HG02623 (cell line): ENCODE measurements at regions not wholly inside any gene's neighbourhood (a gene's known extent, or its start where the extent isn't known, plus 50 kb on each side); places are given as distances from the start of the nearest gene placed in this dataset.
"Not testable (repeated sequence)": the region's sequence is repeated elsewhere in the genome, so short reads cannot be mapped to it uniquely, and the experiment has no call there.

ENCODE experiments used
- ATAC-seq: cut with Tn5 transposase; IDR thresholded peaks from one replicate; pipeline ENCODE4 v1.9.1; 2021; ENCODE audit warnings: moderate library complexity; ENCODE audit not compliant: unreplicated experiment

- ATAC-seq, result no peak
These were observed 102.0 kb upstream of the DAZL start for GRCh38 chr3:16707260-16707659.

GRCh38 chr3:16708285-16708684 is 103.1 kb upstream of the DAZL start:
- no peak for ATAC-seq

- not testable (repeated sequence) for ATAC-seq
These were observed 106.5 kb upstream of the DAZL start for GRCh38 chr3:16711691-16712090.

DNA sequence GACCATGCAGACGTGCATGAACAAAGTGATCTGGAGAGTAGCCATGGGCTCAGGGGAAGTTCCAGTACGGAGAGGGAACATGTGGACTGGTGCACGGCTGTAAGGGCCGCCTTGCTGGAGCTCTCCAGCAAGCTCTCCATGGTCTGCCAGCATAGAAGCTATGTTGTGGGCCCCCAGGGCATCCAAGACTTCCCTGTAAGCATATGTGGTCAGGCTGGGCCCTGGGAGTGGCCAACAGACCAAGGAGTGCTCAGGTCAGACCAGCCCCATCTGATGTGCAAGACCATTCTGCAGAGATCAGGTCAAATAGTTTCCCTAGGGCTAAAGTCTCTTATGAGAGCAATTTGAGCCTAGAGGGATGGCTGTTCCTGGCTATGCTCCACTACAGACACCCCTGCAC is 110.1 kb upstream of the DAZL start:
- no peak for ATAC-seq

GRCh38 chr3:16719426-16719825 is 114.2 kb upstream of the DAZL start:
- no peak for ATAC-seq

- ATAC-seq, result no peak
These were observed 115.2 kb upstream of the DAZL start for GRCh38 chr3:16720367-16720940.

DNA sequence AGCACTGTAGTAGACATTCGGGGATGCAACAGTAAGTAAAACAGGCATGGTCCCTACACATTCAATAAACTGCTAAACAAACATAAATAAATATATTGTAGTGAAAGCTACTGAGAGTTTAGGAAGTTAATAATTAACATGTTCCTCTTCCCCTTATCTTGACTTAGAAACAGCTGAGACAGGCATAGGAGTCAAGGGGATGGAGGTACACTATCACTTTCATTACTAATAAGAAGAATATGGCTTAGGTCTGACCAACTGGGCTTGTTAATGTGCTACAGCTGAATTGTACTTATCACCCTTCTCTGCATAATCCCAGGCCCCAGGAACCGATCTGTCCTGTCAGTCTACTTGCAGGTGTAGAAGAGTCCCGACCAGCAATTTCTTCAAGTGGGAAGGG is 116.3 kb upstream of the DAZL start:
- no peak for ATAC-seq

- no peak for ATAC-seq
These were observed 118.8 kb upstream of the DAZL start for GRCh38 chr3:16723978-16724377.

GRCh38 chr3:16724487-16724886 is 119.3 kb upstream of the DAZL start:
- no peak for ATAC-seq

DNA sequence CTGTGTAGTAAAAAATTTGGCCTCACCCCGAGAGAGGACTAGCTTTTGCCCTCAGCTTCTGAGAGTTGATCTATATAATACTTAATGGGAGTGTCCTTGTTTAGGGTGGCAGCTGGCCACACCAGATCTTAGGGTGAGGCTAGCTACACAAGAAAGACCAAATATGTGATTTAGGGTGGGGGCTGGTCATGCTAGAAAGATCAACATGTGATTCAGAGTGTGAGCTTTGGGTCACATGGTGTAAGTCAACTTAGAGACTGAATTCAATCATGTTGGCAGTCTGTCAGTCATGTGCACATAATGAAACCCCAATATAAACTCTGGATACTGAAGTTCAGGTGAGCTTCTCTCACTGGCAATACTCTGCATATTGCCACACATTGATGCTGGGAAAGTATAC is 120.7 kb upstream of the DAZL start:
- ATAC-seq, result no peak

GRCh38 chr3:16728770-16729745 is 123.8 kb upstream of the DAZL start:
- ATAC-seq, result no peak

- ATAC-seq, result no peak
These were observed 133.2 kb upstream of the DAZL start for GRCh38 chr3:16738451-16738850.

- no peak for ATAC-seq
These were observed 134.4 kb upstream of the DAZL start for GRCh38 chr3:16739541-16740105.

GRCh38 chr3:16740515-16740914 is 135.3 kb upstream of the DAZL start:
- no peak for ATAC-seq

DNA sequence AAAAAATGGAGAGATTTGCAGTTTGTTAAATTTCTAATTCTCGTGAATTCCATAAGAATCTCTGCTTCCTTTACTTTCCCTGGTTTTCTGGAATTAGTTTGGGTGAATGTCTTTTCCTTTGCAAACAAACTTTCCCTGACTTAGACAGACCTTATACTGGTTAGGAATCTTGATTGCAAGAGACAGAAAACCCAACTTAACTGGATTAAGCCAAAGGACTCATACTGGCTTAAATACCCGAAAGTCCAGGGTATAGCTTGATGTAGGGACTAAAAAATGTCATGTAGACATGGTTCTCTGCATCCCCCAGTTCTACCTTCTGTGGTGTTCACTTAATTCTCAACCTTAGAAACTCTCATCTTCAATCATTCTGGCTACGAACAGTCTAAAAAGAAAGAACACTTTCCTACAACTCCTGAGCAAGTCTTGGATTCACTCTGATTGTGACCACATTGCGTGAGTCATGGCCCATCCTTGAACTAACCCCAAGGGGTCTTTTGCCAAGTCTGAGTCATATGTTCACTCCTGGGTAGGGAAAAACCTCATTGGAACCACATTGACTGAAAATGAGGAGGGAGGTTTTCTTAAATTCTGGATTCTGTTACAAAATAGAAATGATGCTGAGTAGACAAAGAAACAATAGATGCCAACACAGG is 136.0 kb upstream of the DAZL start:
- no peak for ATAC-seq

DNA sequence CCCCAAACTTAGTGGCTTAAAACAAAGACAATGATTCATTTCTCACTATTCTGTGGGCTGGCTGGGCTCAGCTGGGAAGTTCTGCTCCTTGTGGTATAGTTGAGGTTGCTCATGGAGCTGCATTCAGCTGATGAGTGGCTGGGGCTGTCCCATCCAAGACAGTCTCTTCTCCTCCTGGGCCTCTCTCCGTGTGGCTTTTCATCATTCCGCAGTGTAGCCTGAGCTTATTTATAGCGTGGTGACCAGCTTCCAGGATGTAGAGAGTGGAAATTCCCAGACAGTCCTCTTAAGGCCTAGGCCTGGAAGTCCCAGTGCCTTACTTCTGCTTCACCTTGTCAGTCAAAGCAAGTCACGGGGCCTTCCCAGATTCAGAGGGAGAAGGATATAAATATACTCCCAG is 136.7 kb upstream of the DAZL start:
- peak; percentile 72 for ATAC-seq

GRCh38 chr3:16743276-16743675 is 138.1 kb upstream of the DAZL start:
- no peak for ATAC-seq

GRCh38 chr3:16759227-16759903 is 125.4 kb upstream of the PLCL2 start:
- no peak for ATAC-seq

- no peak for ATAC-seq
These were observed 123.2 kb upstream of the PLCL2 start for GRCh38 chr3:16761571-16761970.

GRCh38 chr3:16765661-16766060 is 119.1 kb upstream of the PLCL2 start:
- no peak for ATAC-seq

GRCh38 chr3:16767006-16767405 is 117.7 kb upstream of the PLCL2 start:
- ATAC-seq, result no peak
